PC-3 (cell line): ENCODE measurements at regions not wholly inside any gene's neighbourhood (a gene's known extent, or its start where the extent isn't known, plus 50 kb on each side); places are given as distances from the start of the nearest gene placed in this dataset.

Experiments
- ATAC-seq: fragments of 200-7000 bp; cut with Tn5 transposase; 2 replicates; pipeline ENCODE4 v1.9.1; 2020; ENCODE audit warnings: mild to moderate bottlenecking, moderate library complexity
- BruUV-seq: library from RNA; stranded (reverse); fragments of 400-500 nt; replicated peaks from 2 replicates; lab custom pipeline; 2021; lab: Mats Ljungman, UMichigan
- CTCF ChIA-PET: fragments of 300-600 bp; sonication (Branson Sonifier 250); formaldehyde crosslinking; loops from one replicate; lab custom pipeline; 2022; ENCODE audit warnings: antibody characterized with exemption; lab: Charles Lee
- POLR2A ChIA-PET: fragments of 300-600 bp; sonication (Branson Sonifier 250); formaldehyde crosslinking; loops from one replicate; lab custom pipeline; 2022; ENCODE audit warnings: antibody characterized with exemption; ENCODE audit not compliant: unreplicated experiment; lab: Charles Lee
- DNase-seq: peaks from one replicate; pipeline ENCODE4 v3.0.0-alpha.2; 2015
- H2AFZ ChIP-seq: fragments of 300-600 bp; sonication (generic); 2 replicates; pipeline ENCODE4 v1.6.0; 2016; ENCODE audit warnings: antibody characterized with exemption, low read length
- H3F3A ChIP-seq: fragments of 300-600 bp; sonication (generic); one replicate; pipeline ENCODE4 v1.6.0; 2017; ENCODE audit warnings: antibody characterized with exemption, low read length, control low read depth, mild to moderate bottlenecking; ENCODE audit not compliant: unreplicated experiment
- H3K27ac ChIP-seq: fragments of 300-600 bp; sonication (generic); 2 replicates; pipeline ENCODE4 v1.5.1; 2016; ENCODE audit warnings: mild to moderate bottlenecking, low read length
- H3K27me3 ChIP-seq: fragments of 300-600 bp; sonication (generic); 2 replicates; pipeline ENCODE4 v1.6.1; 2016; ENCODE audit warnings: low read length, mixed read lengths
- H3K36me3 ChIP-seq: fragments of 300-600 bp; sonication (generic); 2 replicates; pipeline ENCODE4 v1.6.1; 2016; ENCODE audit warnings: low read depth, mixed run types, low read length, mixed read lengths
- H3K4me1 ChIP-seq: fragments of 300-600 bp; sonication (generic); 2 replicates; pipeline ENCODE4 v1.5.1; 2016; ENCODE audit warnings: low read length; ENCODE audit not compliant: insufficient read depth
- H3K4me2 ChIP-seq: fragments of 300-600 bp; sonication (generic); 2 replicates; pipeline ENCODE4 v1.6.0; 2016; ENCODE audit warnings: low read length
- H3K4me3 ChIP-seq: fragments of 300-600 bp; sonication (generic); 2 replicates; pipeline ENCODE4 v1.5.1; 2016; ENCODE audit warnings: mild to moderate bottlenecking, low read length, mixed read lengths
- H3K79me2 ChIP-seq: fragments of 300-600 bp; sonication (generic); 2 replicates; pipeline ENCODE4 v1.6.1; 2017; ENCODE audit warnings: low read length, mixed read lengths
- H3K9ac ChIP-seq: fragments of 300-600 bp; sonication (generic); 2 replicates; pipeline ENCODE4 v1.6.0; 2016; ENCODE audit warnings: mild to moderate bottlenecking, low read length
- H3K9me2 ChIP-seq: fragments of 300-600 bp; sonication (generic); replicated peaks from 2 replicates; pipeline ENCODE4 v1.6.1; 2016; ENCODE audit warnings: mixed run types, low read length, mixed read lengths
- H3K9me3 ChIP-seq: fragments of 300-600 bp; sonication (generic); 2 replicates; pipeline ENCODE4 v1.6.1; 2016; ENCODE audit warnings: low read length, mixed read lengths
- H4K20me1 ChIP-seq: fragments of 300-600 bp; sonication (generic); 2 replicates; pipeline ENCODE4 v1.6.1; 2016; ENCODE audit warnings: low read length, mixed read lengths
- EZH2 ChIP-seq: fragments of 300-600 bp; sonication (generic); IDR thresholded peaks from one replicate; pipeline ENCODE4 v1.6.1; 2017; ENCODE audit warnings: antibody characterized with exemption, mild to moderate bottlenecking, low read length; ENCODE audit not compliant: unreplicated experiment
- EZH2phosphoT487 ChIP-seq: fragments of 300-600 bp; sonication (generic); IDR thresholded peaks from 2 replicates; pipeline ENCODE4 v1.6.1; 2018; ENCODE audit warnings: mild to moderate bottlenecking, antibody characterized with exemption, low read length, borderline replicate concordance
- intact Hi-C: fragments of 100-400 bp; cut with micrococcal nuclease; formaldehyde crosslinking; loops from 2 replicates; pipeline ENCODE4 v1.9.0; 2023
- TF ChIP-seq, protein P1 (sequence below): fragments of 300-600 bp; sonication (generic); conservative IDR thresholded peaks from 2 replicates; pipeline ENCODE4 v1.5.1; 2017; ENCODE audit warnings: antibody characterized with exemption, low read depth, mild to moderate bottlenecking, low read length

DNA sequence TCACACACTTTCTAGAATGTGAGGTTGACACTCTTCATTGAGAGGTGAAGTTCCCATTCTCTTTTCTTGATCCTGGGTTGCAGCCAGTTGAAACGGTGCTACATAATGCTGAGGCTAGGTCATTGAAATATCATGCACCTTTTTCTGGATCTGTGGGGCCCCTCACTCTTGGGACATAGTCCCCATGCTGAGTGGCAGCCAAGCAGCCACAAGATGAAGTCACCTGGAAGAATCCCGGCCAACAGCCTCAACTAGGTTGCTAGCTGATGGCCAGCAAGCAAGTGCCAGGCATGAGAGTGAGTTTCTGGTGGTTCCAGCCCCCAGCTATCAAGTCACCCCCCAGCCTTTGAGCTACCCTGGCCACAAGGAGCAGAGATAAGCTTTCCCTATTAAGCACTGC is 148.5 kb upstream of the TSHZ3 start:
- Histone ChIP-seq H2AFZ (no peak overlapping the region), H3K9ac (no peak overlapping the region), H3K4me1 (no peaks in the 10 kb centered on the region), H3K79me2 (no peaks in the 10 kb centered on the region), H3K36me3 (no peaks in the 10 kb centered on the region), H3K9me3 (no peaks in the 10 kb centered on the region), H3K27ac (no peak overlapping the region), H3K4me3 (no peak overlapping the region), H3K4me2 (no peak overlapping the region), H3K27me3 (no peaks in the 10 kb centered on the region), H3K9me2 (no peaks in the 10 kb centered on the region), H3F3A (no peaks in the 10 kb centered on the region), H4K20me1 (no peaks in the 10 kb centered on the region)
- ATAC-seq: no peak
- DNase-seq: no peak
- no TSS peak for BruUV-seq
- intact Hi-C loops: no loop called here
- ChIA-PET POLR2A (no interaction called here), CTCF (no interaction called here)
- TF ChIP-seq EZH2phosphoT487: no peak
- TF ChIP-seq EZH2: no peak
- TF ChIP-seq, protein P1, sequence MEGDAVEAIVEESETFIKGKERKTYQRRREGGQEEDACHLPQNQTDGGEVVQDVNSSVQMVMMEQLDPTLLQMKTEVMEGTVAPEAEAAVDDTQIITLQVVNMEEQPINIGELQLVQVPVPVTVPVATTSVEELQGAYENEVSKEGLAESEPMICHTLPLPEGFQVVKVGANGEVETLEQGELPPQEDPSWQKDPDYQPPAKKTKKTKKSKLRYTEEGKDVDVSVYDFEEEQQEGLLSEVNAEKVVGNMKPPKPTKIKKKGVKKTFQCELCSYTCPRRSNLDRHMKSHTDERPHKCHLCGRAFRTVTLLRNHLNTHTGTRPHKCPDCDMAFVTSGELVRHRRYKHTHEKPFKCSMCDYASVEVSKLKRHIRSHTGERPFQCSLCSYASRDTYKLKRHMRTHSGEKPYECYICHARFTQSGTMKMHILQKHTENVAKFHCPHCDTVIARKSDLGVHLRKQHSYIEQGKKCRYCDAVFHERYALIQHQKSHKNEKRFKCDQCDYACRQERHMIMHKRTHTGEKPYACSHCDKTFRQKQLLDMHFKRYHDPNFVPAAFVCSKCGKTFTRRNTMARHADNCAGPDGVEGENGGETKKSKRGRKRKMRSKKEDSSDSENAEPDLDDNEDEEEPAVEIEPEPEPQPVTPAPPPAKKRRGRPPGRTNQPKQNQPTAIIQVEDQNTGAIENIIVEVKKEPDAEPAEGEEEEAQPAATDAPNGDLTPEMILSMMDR: no peak

DNA sequence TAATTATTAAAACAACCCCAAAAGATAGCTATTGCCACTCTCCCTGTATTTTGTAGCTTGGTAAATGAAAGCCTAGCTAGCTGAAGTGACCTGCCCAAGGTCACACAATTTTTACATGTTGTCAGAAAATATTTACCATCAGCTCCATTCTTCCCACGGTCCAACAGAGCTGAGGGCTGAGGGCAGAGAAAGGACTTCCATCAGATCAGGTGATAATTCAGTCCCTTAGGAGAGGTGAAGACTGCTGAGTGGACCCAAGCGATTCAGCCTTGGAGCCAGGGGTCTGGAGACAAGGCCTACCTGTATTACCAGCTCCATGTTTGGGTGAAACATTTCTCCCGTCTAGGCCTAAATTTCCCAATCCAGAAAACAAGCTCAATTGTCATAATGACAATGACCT is 149.5 kb upstream of the TSHZ3 start:
- intact Hi-C loops: no loop called here
- Histone ChIP-seq H3K79me2 (no peaks in the 10 kb centered on the region), H4K20me1 (no peaks in the 10 kb centered on the region), H3K27ac (no peak overlapping the region), H3K27me3 (no peaks in the 10 kb centered on the region), H3K9me3 (no peaks in the 10 kb centered on the region), H2AFZ (no peak overlapping the region), H3K4me1 (no peaks in the 10 kb centered on the region), H3K36me3 (no peaks in the 10 kb centered on the region), H3F3A (no peaks in the 10 kb centered on the region), H3K4me3 (no peak overlapping the region), H3K9ac (no peak overlapping the region), H3K9me2 (no peaks in the 10 kb centered on the region), H3K4me2 (no peak overlapping the region)
- CTCF ChIA-PET: no interaction called here
- ATAC-seq: no peak
- DNase-seq: no peak
- BruUV-seq: no TSS peak
- POLR2A ChIA-PET: no interaction called here
- TF ChIP-seq EZH2phosphoT487: no peak
- no peak for TF ChIP-seq EZH2
- TF ChIP-seq, protein P1: no peak

DNA sequence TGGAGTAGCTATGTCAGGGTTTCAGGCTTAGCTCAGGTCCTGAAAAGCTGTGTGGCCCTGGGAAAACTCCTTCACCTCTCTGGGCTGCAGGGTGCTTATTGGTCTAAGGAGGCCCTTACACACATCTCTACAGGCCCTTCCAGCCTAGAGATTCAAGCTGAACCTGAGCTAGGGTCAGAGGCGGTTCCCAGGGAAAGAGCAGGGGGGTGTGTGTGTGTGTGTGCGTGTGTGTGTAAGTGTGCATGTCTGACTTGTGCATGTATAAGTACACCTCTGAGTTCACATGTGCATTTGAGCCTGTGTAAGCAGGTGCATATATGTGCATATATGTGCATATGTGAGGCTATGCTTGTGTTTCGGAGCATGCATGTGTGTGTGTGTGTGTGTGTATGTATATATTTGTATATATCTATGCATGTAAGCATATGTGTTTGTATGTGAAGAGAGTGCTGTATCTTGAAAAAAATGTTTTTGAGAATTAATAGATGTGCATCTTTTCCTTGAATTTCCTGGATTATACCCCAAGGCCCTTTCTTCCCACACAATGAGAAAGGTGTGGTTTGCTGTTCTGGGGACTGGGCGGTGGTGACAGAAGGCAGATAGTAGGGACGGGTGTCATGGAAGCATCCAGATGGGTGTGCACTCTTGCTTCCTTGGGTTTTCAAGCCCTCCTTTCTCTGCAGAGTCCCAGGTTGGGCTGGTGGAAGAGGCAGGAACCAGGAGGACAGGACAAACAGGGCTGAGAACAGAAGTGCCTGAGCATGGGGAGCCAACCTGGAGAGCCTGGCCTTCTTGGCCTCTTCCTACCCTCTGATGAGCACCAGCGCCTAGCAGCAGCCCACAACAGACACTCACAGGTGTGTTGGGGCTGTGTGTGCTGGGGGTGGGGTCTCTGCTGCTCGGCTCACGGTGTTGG is 150.3 kb upstream of the TSHZ3 start:
- Histone ChIP-seq H3K4me1 (no peaks in the 10 kb centered on the region), H3K9me3 (no peaks in the 10 kb centered on the region), H3F3A (no peaks in the 10 kb centered on the region), H3K27me3 (no peaks in the 10 kb centered on the region), H4K20me1 (no peaks in the 10 kb centered on the region), H3K27ac (no peak overlapping the region), H3K36me3 (no peaks in the 10 kb centered on the region), H3K4me3 (no peak overlapping the region), H3K9ac (no peak overlapping the region), H3K9me2 (no peaks in the 10 kb centered on the region), H2AFZ (no peak overlapping the region), H3K79me2 (no peaks in the 10 kb centered on the region), H3K4me2 (no peak overlapping the region)
- TF ChIP-seq, protein P1: no peak
- TF ChIP-seq EZH2 (no peak), EZH2phosphoT487 (no peak)
- ChIA-PET CTCF (no interaction called here), POLR2A (no interaction called here)
- BruUV-seq: no TSS peak
- intact Hi-C loops: no loop called here
- ATAC-seq (no peak), DNase-seq (no peak)
